SJSA1 (cell line): ENCODE measurements at regions not wholly inside any gene's neighbourhood (a gene's known extent, or its start where the extent isn't known, plus 50 kb on each side); places are given as distances from the start of the nearest gene placed in this dataset.

ENCODE experiments used
- DNase-seq, 2 experiments: peaks; one replicate each; pipeline ENCODE4 v3.0.0-alpha.2; 2015 to 2020; ENCODE audit warnings: low spot score in 2 of 2, low read depth in 1 of 2
- H3K27ac ChIP-seq: fragments of 250-450 bp; sonication (Bioruptor Pico); 2 replicates; pipeline ENCODE4 v1.5.1; 2020; ENCODE audit warnings: mild to moderate bottlenecking, moderate library complexity
- H3K27me3 ChIP-seq: fragments of 250-450 bp; sonication (Bioruptor Pico); replicated peaks from 2 replicates; pipeline ENCODE4 v1.5.1; 2020; ENCODE audit warnings: mild to moderate bottlenecking, moderate library complexity
- H3K36me3 ChIP-seq: fragments of 250-450 bp; sonication (Bioruptor Pico); 2 replicates; pipeline ENCODE4 v1.5.1; 2020; ENCODE audit warnings: mild to moderate bottlenecking
- H3K4me1 ChIP-seq: fragments of 250-450 bp; sonication (Bioruptor Pico); replicated peaks from 2 replicates; pipeline ENCODE4 v1.6.1; 2021; ENCODE audit warnings: mild to moderate bottlenecking
- H3K4me3 ChIP-seq: fragments of 250-450 bp; sonication (Bioruptor Pico); 2 replicates; pipeline ENCODE4 v1.5.1; 2020; ENCODE audit warnings: mild to moderate bottlenecking
- H3K9me3 ChIP-seq: fragments of 250-450 bp; sonication (Bioruptor Pico); replicated peaks from 2 replicates; pipeline ENCODE4 v1.5.1; 2020; ENCODE audit warnings: mild to moderate bottlenecking

DNA sequence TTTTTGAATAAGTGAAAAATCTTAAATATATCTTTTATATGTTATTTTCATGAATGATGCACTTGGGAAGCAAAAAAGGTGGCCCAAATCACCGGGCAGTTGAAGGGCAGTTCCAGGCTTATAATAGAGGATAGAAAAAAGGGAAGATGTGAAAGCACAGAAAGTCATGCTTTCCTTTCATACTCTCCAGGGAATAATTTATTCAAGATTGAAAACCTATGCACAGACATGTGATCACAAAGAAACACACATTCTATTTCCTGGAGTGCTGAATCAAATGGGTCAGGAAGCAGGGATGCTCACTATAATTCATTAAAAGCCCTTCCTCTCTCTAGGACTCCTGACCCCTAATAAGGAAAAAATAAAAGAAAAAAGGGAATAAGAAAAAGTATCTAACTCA is 66.1 kb upstream of the USP38 start:
- DNase-seq, result no peak
- Histone ChIP-seq H3K27me3 (no peaks in the 10 kb centered on the region), H3K9me3 (no peaks in the 10 kb centered on the region), H3K36me3 (no peaks in the 10 kb centered on the region), H3K27ac (no peak overlapping the region), H3K4me3 (no peak overlapping the region), H3K4me1 (no peaks in the 10 kb centered on the region)

GRCh38 chr4:143127621-143128020 is 57.1 kb upstream of the USP38 start:
- Histone ChIP-seq H3K4me1 (no peaks in the 10 kb centered on the region), H3K27me3 (no peaks in the 10 kb centered on the region), H3K36me3 (no peaks in the 10 kb centered on the region), H3K9me3 (no peaks in the 10 kb centered on the region), H3K27ac (no peak overlapping the region), H3K4me3 (no peak overlapping the region)
- no peak for DNase-seq

DNA sequence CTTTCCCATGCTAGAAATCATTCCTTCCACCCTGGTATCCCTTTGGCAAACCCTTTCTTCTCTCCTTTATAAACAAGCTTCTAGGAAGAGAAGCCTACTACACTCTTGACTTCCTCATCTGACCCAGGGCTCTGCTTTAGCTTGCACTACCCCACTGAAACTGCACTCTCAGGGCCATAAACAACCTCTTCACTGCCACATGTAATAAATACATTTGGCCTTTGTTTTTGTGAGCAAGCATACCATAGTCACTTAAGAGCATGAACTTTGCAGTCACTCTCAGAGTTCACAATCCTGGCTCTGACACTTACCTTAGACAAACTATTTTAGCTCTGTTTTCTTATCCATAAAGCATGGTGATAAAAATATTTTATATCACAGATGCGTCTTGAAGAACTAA is 50.7 kb upstream of the USP38 start:
- no peaks in the 10 kb centered on the region for H3K4me1 ChIP-seq
- no peak overlapping the region for H3K4me3 ChIP-seq
- H3K9me3 ChIP-seq, result no peaks in the 10 kb centered on the region
- H3K36me3 ChIP-seq, result no peaks in the 10 kb centered on the region
- H3K27me3 ChIP-seq, result no peaks in the 10 kb centered on the region
- H3K27ac ChIP-seq, result no peak overlapping the region
- DNase-seq, result no peak
